ENCODE measurements at regions not wholly inside any gene's neighbourhood (a gene's known extent, or its start where the extent isn't known, plus 50 kb on each side); places are given as distances from the start of the nearest gene placed in this dataset.

GRCh38 chr3:20245781-20246180 lies 59.8 kb upstream of the SGO1 start:
- no peak for TF ChIP-seq CTCF (IDR thresholded peaks at IDR 0.05)
- TF ChIP-seq POLR2A (IDR thresholded peaks at IDR 0.05) = no peak

Data from testis (tissue), 2 donors.